Pons (tissue), 1 donor: ENCODE measurements at regions not wholly inside any gene's neighbourhood (a gene's known extent, or its start where the extent isn't known, plus 50 kb on each side); places are given as distances from the start of the nearest gene placed in this dataset.

Source experiments
- DNase-seq: peaks from one replicate; pipeline ENCODE4 v3.0.0-alpha.2; 2016; ENCODE audit warnings: low spot score

DNA sequence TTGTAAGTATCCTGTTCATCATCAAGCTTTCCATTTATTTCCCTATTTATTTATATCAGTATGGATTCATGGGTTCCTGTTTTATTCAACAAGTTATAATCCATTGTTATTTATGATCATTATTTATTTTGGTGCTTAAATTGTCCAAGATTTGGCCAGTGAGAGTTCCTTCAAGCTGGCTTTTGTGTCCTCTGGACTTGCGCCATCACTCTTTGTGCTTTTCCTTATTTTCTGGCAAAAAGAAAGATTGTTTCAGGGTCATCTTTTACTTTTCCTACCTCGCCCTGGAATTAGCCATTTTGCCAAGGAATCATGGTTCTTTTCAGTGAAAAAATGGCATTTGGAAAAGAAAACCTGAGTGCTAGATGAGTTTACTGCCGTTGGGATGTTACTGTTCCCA is 193.4 kb downstream of the ADAMTS15 start:
- DNase-seq = no peak

- no peak for DNase-seq
Observed at GRCh38 chr11:130642994-130643393, 194.5 kb downstream of the ADAMTS15 start.

- no peak for DNase-seq
Observed at GRCh38 chr11:130644187-130644586, 195.7 kb downstream of the ADAMTS15 start.

DNA sequence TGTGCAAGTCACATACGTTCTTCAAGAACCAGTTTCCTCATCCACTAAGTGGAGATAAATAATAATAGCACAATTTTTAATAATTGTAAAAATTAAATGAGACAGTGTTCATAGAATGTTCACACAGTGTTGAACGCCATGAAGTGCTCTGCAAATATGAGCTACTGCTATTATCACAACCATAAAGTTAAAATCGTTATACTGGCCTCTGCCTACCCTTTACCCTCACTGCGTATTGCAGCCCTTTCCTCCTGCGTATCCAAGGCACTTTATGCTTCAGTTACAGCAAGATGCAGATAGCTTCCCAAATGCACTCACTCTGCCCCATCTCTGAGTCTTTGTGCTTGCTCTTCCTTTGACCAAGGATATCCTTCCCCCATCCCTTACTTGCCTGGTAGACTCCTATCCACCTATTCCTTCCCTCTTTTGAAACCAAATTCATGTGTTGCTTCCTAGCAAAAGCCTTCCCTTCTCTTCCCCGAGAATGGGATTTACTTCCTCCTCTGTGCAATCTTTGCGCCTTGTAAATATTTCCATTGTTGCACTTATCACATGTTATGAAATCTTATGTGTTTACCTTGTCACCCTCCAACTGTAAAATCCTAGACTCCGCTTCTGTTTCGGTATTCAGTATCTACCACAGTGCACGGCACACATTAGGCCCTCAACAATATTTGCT is 196.9 kb downstream of the ADAMTS15 start:
- DNase-seq = no peak

DNA sequence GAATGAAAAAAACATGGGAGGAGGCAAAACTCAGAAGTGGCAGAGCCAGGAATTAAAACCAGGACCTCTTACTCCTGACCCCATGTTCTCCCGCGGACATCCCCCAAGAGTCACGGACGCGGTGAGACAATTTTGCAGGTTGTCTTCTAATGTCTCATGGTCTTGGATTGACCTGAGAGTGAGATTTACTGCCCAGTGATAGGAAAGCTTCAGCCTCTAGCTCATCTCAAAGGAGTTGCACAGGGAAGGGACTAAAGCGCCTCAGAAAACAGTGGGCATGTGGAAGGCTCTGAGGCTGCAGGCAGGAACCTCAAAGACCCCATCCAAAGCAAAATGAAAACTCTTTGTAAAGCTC is 197.4 kb downstream of the ADAMTS15 start:
- DNase-seq = no peak

GRCh38 chr11:130646881-130647280 is 198.4 kb downstream of the ADAMTS15 start:
- DNase-seq = no peak

DNA sequence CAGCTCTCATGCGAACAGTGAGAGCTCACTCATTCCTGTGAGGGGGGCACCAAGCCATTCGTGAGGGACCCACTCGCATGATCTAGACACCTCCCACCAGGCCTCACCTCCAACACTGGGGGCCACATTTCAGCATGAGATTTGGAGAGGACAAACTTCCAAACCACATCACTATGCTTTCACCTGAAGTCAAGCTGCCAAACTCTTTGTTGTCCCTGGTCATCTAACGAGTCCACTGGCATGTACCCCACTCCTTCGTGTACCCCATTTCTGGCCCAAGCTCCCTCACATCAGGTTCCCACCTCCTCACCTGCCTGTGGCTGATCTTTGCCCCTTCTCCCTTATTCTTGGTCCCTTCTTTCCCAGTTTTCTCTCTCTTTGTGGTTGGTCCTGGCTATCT is 198.9 kb downstream of the ADAMTS15 start:
- DNase-seq = no peak

DNA sequence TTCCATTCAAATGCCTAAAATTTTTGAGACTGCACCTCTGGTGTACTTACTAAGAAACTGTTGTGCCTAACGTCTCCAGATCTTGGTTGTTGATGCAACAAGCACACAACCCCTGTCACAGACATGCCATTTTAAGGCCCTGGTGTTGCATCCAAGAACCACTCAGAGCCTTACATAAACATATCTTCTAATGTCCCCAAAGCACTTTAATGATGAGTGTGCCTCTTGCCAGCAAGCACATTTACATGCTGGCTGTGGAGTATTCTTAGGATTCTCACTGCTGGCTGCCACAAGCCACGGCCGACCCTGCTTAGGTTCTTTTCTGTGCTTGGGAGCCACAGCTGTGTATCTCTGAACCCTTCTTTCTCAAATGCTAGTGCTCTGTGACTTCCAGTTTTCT is 201.4 kb downstream of the ADAMTS15 start:
- no peak for DNase-seq

DNA sequence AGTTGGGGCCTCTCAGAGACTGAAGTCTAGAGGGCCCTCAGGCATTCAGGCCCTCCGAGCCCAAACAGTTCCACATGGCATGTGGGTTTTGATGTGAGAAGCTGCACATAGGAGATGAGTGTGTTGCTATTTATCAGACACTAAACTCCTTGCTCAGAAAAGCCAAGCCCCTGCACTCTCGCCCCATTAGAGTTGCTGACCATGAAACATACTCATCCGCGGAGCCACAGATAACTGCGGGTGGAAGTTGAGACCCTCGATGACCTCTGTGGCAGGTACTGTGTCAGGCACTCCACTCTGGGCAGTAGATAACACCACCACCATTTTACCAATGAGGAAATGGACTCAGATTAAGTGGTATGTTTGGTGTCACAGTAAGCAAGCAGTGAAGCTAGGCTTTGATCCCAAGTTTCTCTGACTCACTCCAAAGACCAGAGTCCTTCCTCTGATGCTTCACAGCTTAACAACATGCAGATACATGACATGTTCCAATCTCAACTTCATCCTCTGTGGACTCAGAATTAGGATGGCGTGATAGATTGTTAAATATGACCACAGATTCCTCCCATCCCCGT is 202.1 kb downstream of the ADAMTS15 start:
- no peak for DNase-seq

- no peak for DNase-seq
Observed at GRCh38 chr11:130651066-130651855, 202.8 kb downstream of the ADAMTS15 start.

DNA sequence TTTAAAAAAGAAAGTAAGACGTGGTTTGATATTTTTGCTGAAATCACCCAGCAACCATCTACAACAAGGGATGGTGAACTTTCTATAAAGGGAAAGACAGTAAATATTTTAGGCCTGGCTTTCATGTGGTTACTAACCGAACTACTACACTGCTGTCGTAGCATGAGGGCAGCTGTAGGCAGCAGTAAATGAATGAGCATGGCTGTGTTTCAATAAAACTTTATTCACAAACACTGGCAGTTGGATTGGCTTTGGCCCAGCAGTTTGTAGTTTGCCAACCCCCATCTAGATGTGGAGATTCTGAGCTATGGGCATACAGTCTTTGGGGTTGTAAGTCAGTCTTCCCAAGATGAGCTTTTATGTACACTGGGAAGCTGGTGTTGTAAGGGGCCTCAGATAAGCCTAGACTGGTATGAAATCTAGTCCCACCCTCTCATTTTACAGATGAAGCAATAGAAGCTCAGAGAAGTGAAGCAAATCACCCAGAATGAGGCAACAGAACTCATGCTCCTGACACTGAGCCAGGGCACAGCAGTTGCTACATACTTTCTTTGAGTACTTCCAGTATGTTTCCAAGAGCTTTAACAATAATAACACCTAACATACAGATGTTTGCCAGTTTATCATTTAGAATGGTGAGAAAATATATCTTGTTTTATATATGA is 204.4 kb downstream of the ADAMTS15 start:
- DNase-seq = no peak

DNA sequence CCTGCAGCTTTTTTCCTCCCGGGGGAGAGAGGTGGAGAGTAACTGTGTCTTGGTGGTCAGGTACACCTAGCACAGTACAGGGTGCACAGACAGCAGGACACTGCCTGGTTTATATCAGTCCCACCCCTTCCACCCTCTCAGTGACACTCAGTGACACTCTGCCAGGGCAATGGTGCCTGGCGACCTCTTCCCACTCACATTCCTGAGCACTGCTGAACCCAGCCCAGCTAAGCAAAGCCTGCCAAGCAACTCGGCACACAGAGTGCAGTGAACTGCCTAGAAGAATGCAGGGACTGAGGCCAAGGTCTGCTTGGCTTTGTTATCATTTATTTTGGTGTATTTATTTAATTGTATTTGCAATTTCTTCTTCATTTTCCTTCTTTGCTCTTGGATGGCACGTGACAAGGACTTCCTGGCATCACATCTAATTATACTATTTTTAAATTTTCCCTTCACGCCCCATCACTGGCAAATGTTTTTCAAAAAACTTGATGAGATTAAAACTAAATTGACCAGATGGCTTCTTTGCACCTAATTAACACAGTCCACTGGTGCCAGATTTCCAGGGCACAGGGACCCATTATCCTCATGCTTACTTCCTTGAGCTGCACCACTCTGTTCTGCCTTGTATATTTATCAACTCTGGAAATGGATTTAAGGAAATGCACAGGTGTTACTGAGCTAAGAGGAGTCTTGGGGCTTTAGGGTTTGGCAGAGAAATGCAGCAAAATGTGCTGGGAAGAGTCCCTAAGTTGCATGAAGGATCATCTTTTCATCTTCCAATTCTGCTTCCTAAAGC is 205.6 kb downstream of the ADAMTS15 start:
- peak; percentile 30 for DNase-seq

GRCh38 chr11:130655300-130655699 is 206.9 kb downstream of the ADAMTS15 start:
- no peak for DNase-seq

DNA sequence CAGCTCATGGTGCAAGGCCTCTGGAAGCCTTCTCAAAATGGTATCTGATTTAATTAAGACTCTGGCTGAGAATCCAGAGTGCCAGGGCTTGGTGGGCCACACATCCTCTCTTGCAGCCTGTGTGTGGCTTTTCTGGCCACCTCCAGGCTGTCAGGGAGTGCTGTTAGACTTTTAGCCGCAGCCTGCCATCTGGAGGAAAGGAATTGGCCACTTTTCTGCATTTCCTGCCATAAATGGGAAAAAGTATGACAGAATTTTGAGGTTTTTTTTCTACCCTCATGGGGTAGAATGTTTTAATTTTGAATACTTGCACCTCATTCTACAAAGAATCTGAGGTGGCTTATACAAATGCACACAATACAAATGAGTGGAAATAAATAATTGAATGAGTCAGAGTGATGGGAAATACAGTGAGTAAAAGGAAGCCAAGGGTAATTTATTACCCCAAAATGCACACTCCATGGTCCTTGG is 218.4 kb downstream of the ADAMTS15 start:
- peak; percentile 37 for DNase-seq

DNA sequence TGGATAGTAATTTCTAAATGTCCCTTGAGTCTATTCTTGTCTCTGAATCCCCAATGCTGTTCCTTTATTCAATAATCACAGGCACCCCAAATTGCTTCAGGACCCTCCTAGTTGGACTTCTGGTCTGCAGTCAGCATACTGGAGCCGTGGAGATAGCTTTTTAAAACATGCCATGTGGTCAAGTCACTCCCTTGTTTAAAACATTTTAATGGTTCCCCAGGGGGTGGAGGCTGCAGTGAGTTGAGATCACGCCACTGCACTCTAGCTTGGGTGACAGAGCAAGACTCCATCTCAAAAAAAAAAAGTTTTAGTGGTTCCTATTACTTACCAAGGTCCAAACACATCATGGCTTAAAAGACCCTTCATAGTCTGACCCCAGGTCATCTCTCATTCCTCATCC is 220.3 kb downstream of the ADAMTS15 start:
- DNase-seq = no peak

DNA sequence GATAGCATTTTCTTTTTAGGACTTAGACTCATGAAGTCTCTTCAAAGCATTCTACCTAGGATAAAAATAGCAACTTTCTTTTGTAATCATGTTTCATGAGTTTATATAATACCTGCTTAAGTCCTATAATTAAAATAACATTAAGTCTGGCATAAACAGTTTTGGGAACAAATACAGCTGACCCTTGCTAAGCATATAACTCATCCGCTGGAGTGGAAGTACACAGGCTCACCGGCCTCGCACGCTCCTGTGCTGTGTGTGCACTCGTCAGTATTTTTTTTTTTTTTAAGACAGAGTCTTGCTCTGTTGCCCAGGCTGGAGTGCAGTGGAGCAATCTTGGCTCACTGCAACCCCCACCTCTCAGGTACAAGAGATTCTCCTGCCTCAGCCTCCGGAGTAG is 221.8 kb downstream of the ADAMTS15 start:
- no peak for DNase-seq

GRCh38 chr11:130671801-130672700 is 223.6 kb downstream of the ADAMTS15 start:
- DNase-seq = no peak

GRCh38 chr11:130672911-130673310 is 224.5 kb downstream of the ADAMTS15 start:
- DNase-seq = no peak

GRCh38 chr11:130673698-130674097 is 225.3 kb downstream of the ADAMTS15 start:
- no peak for DNase-seq

- no peak for DNase-seq
Observed at GRCh38 chr11:130674686-130675308, 226.4 kb downstream of the ADAMTS15 start.
